H1 (cell line): ENCODE measurements at regions not wholly inside any gene's neighbourhood (a gene's known extent, or its start where the extent isn't known, plus 50 kb on each side); places are given as distances from the start of the nearest gene placed in this dataset.
"Not testable (repeated sequence)": the region's sequence is repeated elsewhere in the genome, so short reads cannot be mapped to it uniquely, and the experiment has no call there.

ENCODE experiments used
- CTCF ChIA-PET: fragments of 300-600 bp; sonication (Branson Sonifier 250); formaldehyde crosslinking; loops from one replicate; lab custom pipeline; 2021; ENCODE audit not compliant: partially characterized antibody; lab: Charles Lee
- POLR2A ChIA-PET: fragments of 300-600 bp; sonication (Branson Sonifier 250); formaldehyde crosslinking; loops from one replicate; lab custom pipeline; 2021; ENCODE audit warnings: inconsistent platforms; ENCODE audit not compliant: partially characterized antibody; lab: Charles Lee
- DNase-seq, 2 experiments: peaks; one replicate each; pipeline versions ENCODE4 v3.0.0 to v3.0.0-alpha.2; 2010 to 2022; ENCODE audit warnings: low spot score in 2 of 2, low read depth in 1 of 2, mixed read lengths in 1 of 2
- FAIRE-seq: peaks from 2 replicates; lab custom pipeline; 2011; peaks lifted over from hg19 to GRCh38; lab: Jason Lieb, UNC
- H2AFZ ChIP-seq: 2 replicates; pipeline ENCODE4 v1.8.1; 2012; ENCODE audit warnings: low read length, inconsistent platforms
- H2AK5ac ChIP-seq: 2 replicates; pipeline ENCODE4 v1.6.1; 2013; ENCODE audit warnings: low read depth, low read length
- H2BK120ac ChIP-seq: replicated peaks from 2 replicates; pipeline ENCODE3; 2013; ENCODE audit warnings: low read depth, low read length, inconsistent platforms
- H2BK12ac ChIP-seq: 2 replicates; pipeline ENCODE4 v1.6.1; 2013; ENCODE audit warnings: low read depth, low read length
- H2BK15ac ChIP-seq: 2 replicates; pipeline ENCODE4 v1.6.1; 2013; ENCODE audit warnings: low read length
- H2BK20ac ChIP-seq: 2 replicates; pipeline ENCODE4 v1.6.1; 2013; ENCODE audit warnings: low read length
- H2BK5ac ChIP-seq: 2 replicates; pipeline ENCODE4 v1.6.1; 2013; ENCODE audit warnings: low read depth, low read length
- H3K14ac ChIP-seq: 2 replicates; pipeline ENCODE4 v1.6.1; 2013; ENCODE audit warnings: inconsistent platforms; ENCODE audit not compliant: insufficient read length
- H3K18ac ChIP-seq: 2 replicates; pipeline ENCODE4 v1.6.1; 2013; ENCODE audit warnings: low read length; ENCODE audit errors: extremely low read depth
- H3K23ac ChIP-seq: 2 replicates; pipeline ENCODE4 v1.6.1; 2013; ENCODE audit warnings: inconsistent platforms; ENCODE audit not compliant: insufficient read length
- H3K23me2 ChIP-seq: 2 replicates; pipeline ENCODE4 v1.6.1; 2013; ENCODE audit warnings: low read depth, low read length
- H3K27ac ChIP-seq: 2 replicates; pipeline ENCODE4 v1.6.1; 2011; ENCODE audit warnings: low read depth, low read length, inconsistent platforms
- H3K27me3 ChIP-seq, 4 experiments: replicated peaks in 1 of 4; 1 replicate in 1 of 4; 2 replicates in 3 of 4; pipeline versions ENCODE4 v1.6.1 to v1.8.1; 2011 to 2013; ENCODE audit warnings: low read length in 3 of 4, mild to moderate bottlenecking in 3 of 4, inconsistent platforms in 2 of 4, mixed read lengths in 2 of 4, moderate library complexity in 1 of 4; ENCODE audit not compliant: control insufficient read depth in 3 of 4, insufficient read depth in 3 of 4; ENCODE audit errors: extremely low read depth in 1 of 4
- H3K36me3 ChIP-seq, 4 experiments: 2 replicates each; pipeline versions ENCODE4 v1.6.1 to v1.8.1; 2011 to 2013; ENCODE audit warnings: mild to moderate bottlenecking in 4 of 4, low read length in 3 of 4, moderate library complexity in 2 of 4, control low read depth in 1 of 4, inconsistent platforms in 1 of 4; ENCODE audit not compliant: insufficient read depth in 4 of 4, control insufficient read depth in 2 of 4
- H3K4ac ChIP-seq: replicated peaks from 2 replicates; pipeline ENCODE3; 2013; ENCODE audit warnings: low read length, low read depth, mixed read lengths, inconsistent platforms; ENCODE audit not compliant: insufficient read length
- H3K4me1 ChIP-seq, 4 experiments: replicated peaks in 1 of 4; 1 replicate in 1 of 4; 2 replicates in 3 of 4; pipeline versions ENCODE4 v1.6.1 to v1.8.1; 2011 to 2013; ENCODE audit warnings: low read length in 3 of 4, inconsistent platforms in 2 of 4, mixed read lengths in 1 of 4; ENCODE audit not compliant: insufficient read depth in 4 of 4, control insufficient read depth in 3 of 4
- H3K4me2 ChIP-seq, 2 experiments: 2 replicates each; pipeline versions ENCODE4 v1.6.1 to v1.8.1; 2011 to 2013; ENCODE audit warnings: low read depth in 2 of 2, low read length in 2 of 2, control low read depth in 1 of 2, inconsistent platforms in 1 of 2, mild to moderate bottlenecking in 1 of 2; ENCODE audit not compliant: insufficient read depth in 1 of 2
- H3K4me3 ChIP-seq, 4 experiments: fragments of 200-600, 300-600 bp in 1 of 4; sonication (generic), shearing (Covaris generic), sonication (Bioruptor Twin) in 1 of 4; 2 replicates each; pipeline versions ENCODE4 v1.5.1 to v1.8.1; 2011 to 2016; ENCODE audit warnings: low read length in 4 of 4, low read depth in 3 of 4, control low read depth in 2 of 4, inconsistent platforms in 2 of 4, mild to moderate bottlenecking in 2 of 4, mixed read lengths in 1 of 4, moderate library complexity in 1 of 4; ENCODE audit not compliant: insufficient read depth in 2 of 4; ENCODE audit errors: extremely low read depth in 1 of 4
- H3K56ac ChIP-seq: replicated peaks from 2 replicates; pipeline ENCODE3; 2013; ENCODE audit warnings: low read depth, mild to moderate bottlenecking, mixed read lengths, low read length, inconsistent platforms; ENCODE audit not compliant: insufficient read length
- H3K79me1 ChIP-seq: 2 replicates; pipeline ENCODE4 v1.6.1; 2013; ENCODE audit warnings: low read depth, low read length, control low read depth
- H3K79me2 ChIP-seq, 2 experiments: 2 replicates each; pipeline versions ENCODE4 v1.6.1 to v1.8.1; 2012 to 2013; ENCODE audit warnings: low read length in 2 of 2, mild to moderate bottlenecking in 2 of 2, inconsistent platforms in 1 of 2; ENCODE audit not compliant: insufficient read depth in 2 of 2, control insufficient read depth in 1 of 2
- H3K9ac ChIP-seq, 4 experiments: replicated peaks in 1 of 4; 1 replicate in 1 of 4; 2 replicates in 3 of 4; pipeline versions ENCODE4 v1.6.1 to v1.8.1; 2011 to 2013; ENCODE audit warnings: low read depth in 3 of 4, low read length in 3 of 4, control low read depth in 2 of 4, mild to moderate bottlenecking in 2 of 4, moderate library complexity in 2 of 4, inconsistent platforms in 1 of 4; ENCODE audit errors: extremely low read depth in 1 of 4
- H3K9me3 ChIP-seq, 2 experiments: 2 replicates each; pipeline versions ENCODE4 v1.6.1 to v1.8.1; 2012 to 2013; ENCODE audit warnings: mild to moderate bottlenecking in 2 of 2, moderate library complexity in 2 of 2, control low read depth in 1 of 2, inconsistent platforms in 1 of 2, low read depth in 1 of 2, low read length in 1 of 2, mixed read lengths in 1 of 2; ENCODE audit not compliant: insufficient read depth in 2 of 2
- H4K20me1 ChIP-seq, 2 experiments: replicated peaks in 1 of 2; 2 replicates each; pipeline versions ENCODE3 to v1.8.1; 2011 to 2013; ENCODE audit warnings: inconsistent platforms in 2 of 2, low read length in 2 of 2, mild to moderate bottlenecking in 1 of 2; ENCODE audit not compliant: insufficient read depth in 2 of 2, control insufficient read depth in 1 of 2
- H4K5ac ChIP-seq: 2 replicates; pipeline ENCODE4 v1.6.1; 2013; ENCODE audit warnings: low read length, low read depth, mixed read lengths, inconsistent platforms; ENCODE audit not compliant: insufficient read length
- H4K8ac ChIP-seq: 2 replicates; pipeline ENCODE4 v1.8.0; 2013; ENCODE audit warnings: mild to moderate bottlenecking, moderate library complexity, low read length, inconsistent platforms; ENCODE audit not compliant: insufficient read depth; ENCODE audit errors: extremely low read depth
- H4K91ac ChIP-seq: replicated peaks from 2 replicates; pipeline ENCODE3; 2013; ENCODE audit warnings: low read length, mixed read lengths, inconsistent platforms; ENCODE audit not compliant: insufficient read length
- WGBS, 2 experiments: shearing (Covaris generic) in 1 of 2; methylation state at CpG; one replicate each; pipeline versions ENCODE4 v1.1.6 to v1.1.7; 2013 to 2015; ENCODE audit warnings: low lambda C conversion rate in 2 of 2, mixed read lengths in 2 of 2, inconsistent platforms in 1 of 2, low coverage in 1 of 2, missing lambda C conversion rate in 1 of 2; ENCODE audit not compliant: insufficient replicate concordance in 2 of 2, insufficient coverage in 1 of 2, insufficient read length in 1 of 2; ENCODE audit errors: extremely low coverage in 1 of 2, missing lambda C conversion rate in 1 of 2; 5-methylcytosine and 5-hydroxymethylcytosine counted together

DNA sequence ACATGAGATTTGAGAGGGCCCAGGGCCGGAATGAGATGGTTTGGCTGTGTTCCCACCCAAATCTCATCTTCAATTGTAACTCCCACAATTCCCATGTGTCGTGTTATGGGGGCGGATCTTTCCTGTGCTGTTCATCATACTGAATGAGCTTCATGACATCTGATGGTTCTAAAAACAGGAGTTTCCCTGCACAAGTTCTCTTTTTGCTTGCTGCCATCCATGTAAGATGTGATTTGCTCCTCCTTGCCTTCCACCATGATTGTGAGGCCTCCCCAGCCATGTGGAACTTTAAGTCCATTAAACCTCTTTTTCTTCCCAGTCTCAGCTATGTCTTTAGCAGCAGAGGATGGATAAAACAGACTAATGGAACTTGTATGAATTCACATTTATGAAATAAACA, 131.9 kb upstream of the ZC3H15 start:
- POLR2A ChIA-PET, H3K9ac ChIP-seq, H2BK5ac ChIP-seq, H3K4me1 ChIP-seq, H3K14ac ChIP-seq, H2BK12ac ChIP-seq, H3K4me3 ChIP-seq, H2AFZ ChIP-seq, H3K27ac ChIP-seq, H4K91ac ChIP-seq, H3K18ac ChIP-seq, H3K79me1 ChIP-seq, H4K5ac ChIP-seq, H4K20me1 ChIP-seq, DNase-seq, CTCF ChIA-PET, FAIRE-seq, H3K36me3 ChIP-seq, H3K79me2 ChIP-seq, H2AK5ac ChIP-seq, H2BK120ac ChIP-seq, H3K56ac ChIP-seq, H3K23me2 ChIP-seq, H2BK20ac ChIP-seq, H4K8ac ChIP-seq, H3K4me2 ChIP-seq, H3K4ac ChIP-seq, H3K23ac ChIP-seq, H3K27me3 ChIP-seq, H2BK15ac ChIP-seq: not testable (repeated sequence)
- H3K9me3 ChIP-seq = peaks cover 16 to 18% of the 10 kb centered on the region in 2 experiments
- WGBS, 2 experiments = 94% methylated on average over 3 of the region's 3 CpGs; no CpG with 5 or more reads in 1 of the 2 experiments
